Ishikawa (cell line): ENCODE measurements at regions not wholly inside any gene's neighbourhood (a gene's known extent, or its start where the extent isn't known, plus 50 kb on each side); places are given as distances from the start of the nearest gene placed in this dataset.

ENCODE experiments used
- CEBPB ChIP-seq: IDR thresholded peaks from 2 replicates; pipeline ENCODE4 v1.6.1; 2012
- TF ChIP-seq, protein P1 (sequence below): IDR thresholded peaks from 2 replicates; pipeline ENCODE4 v1.6.1; 2012

DNA sequence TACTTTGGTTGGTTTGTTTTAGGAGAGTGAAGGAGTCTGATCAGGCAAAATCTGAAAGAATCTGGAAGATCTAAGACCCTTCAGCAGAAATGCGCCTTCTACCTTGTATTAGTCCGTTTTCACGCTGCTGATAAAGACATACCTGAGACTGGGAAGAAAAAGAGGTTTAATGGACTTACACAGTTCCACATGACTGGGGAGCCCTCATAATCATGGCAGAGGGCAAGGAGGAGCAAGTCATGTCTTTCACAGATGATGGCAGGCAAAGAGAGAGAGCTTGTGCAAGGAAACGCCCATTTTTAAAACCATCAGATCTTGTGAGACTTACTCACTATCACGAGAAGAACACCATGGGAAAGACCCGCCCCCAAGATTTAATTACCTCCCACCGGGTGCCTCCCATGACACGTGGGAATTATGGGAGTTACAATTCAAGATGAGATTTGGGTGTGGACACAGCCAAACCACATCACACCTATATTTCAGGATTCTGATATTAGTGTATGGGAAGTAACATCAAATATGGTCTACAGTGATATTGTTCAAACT, 99.3 kb downstream of the GLUL start:
- TF ChIP-seq CEBPB = no peak
- TF ChIP-seq, protein P1, sequence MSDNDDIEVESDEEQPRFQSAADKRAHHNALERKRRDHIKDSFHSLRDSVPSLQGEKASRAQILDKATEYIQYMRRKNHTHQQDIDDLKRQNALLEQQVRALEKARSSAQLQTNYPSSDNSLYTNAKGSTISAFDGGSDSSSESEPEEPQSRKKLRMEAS = no peak
